ENCODE measurements at regions not wholly inside any gene's neighbourhood (a gene's known extent, or its start where the extent isn't known, plus 50 kb on each side); places are given as distances from the start of the nearest gene placed in this dataset.

GRCh38 chr13:65727070-65727469 is 1503.1 kb downstream of the PCDH9 start:
- Histone ChIP-seq H3K9me3 (replicated peaks; ENCODE audit: control insufficient read depth, insufficient read depth, low read length) (no peaks in the 10 kb centered on the region), H3K9me1 (replicated peaks; ENCODE audit: control insufficient read depth, extremely low read depth, insufficient read depth, low read length) (no peaks in the 10 kb centered on the region), H3K4me3 (replicated peaks in 1 of 3; ENCODE audit: insufficient read depth in 1 of 3, low read depth in 1 of 3, low read length in 3 of 3) (no peak overlapping the region), H4K20me1 (replicated peaks; ENCODE audit: control insufficient read depth, extremely low read depth, insufficient read depth, low read length) (no peaks in the 10 kb centered on the region), H2AFZ (ENCODE audit: low read depth, low read length) (no peak overlapping the region), H3K4me1 (ENCODE audit: control insufficient read depth, extremely low read depth, insufficient read depth, low read length) (no peaks in the 10 kb centered on the region), H3K4me2 (ENCODE audit: insufficient read depth, low read length) (no peak overlapping the region), H3K27ac (ENCODE audit: insufficient read depth, low read depth, low read length) (no peak overlapping the region), H3K27me3 (ENCODE audit: control insufficient read depth in 2 of 2, insufficient read depth in 2 of 2, low read length in 2 of 2) (no peaks in the 10 kb centered on the region), H3K79me2 (ENCODE audit: control insufficient read depth, insufficient read depth, low read length) (no peaks in the 10 kb centered on the region), H3K36me3 (ENCODE audit: control insufficient read depth in 2 of 2, extremely low read depth in 1 of 2, insufficient read depth in 2 of 2, low read length in 2 of 2) (no peaks in the 10 kb centered on the region), H3K9ac (replicated peaks; ENCODE audit: extremely low read depth, insufficient read depth, low read length) (no peak overlapping the region)
- FAIRE-seq (no peak), DNase-seq (ENCODE audit: low read depth, low spot score) (no peak)
- TF ChIP-seq FOS (IDR thresholded peaks at IDR 0.05; ENCODE audit: borderline replicate concordance, insufficient read depth, low read length) (no peak), MYC (IDR thresholded peaks at IDR 0.05; ENCODE audit: low read depth, low read length) (no peak), MAX (IDR thresholded peaks at IDR 0.05; ENCODE audit: insufficient read depth, insufficient read length) (no peak), GATA2 (IDR thresholded peaks at IDR 0.05; ENCODE audit: insufficient read depth, insufficient read length, low read depth, low read length) (no peak), CTCF (IDR thresholded peaks at IDR 0.05; ENCODE audit: extremely low read depth in 1 of 2, insufficient read depth in 1 of 2, low read depth in 1 of 2, low read length in 2 of 2) (no peak), EZH2 (IDR thresholded peaks at IDR 0.05; ENCODE audit: borderline replicate concordance, low read depth, low read length, severe bottlenecking) (no peak), POLR2A (IDR thresholded peaks at IDR 0.05; ENCODE audit: low read depth, low read length) (no peak), POLR2AphosphoS5 (IDR thresholded peaks at IDR 0.05; ENCODE audit: insufficient read depth, low read depth, low read length) (no peak), JUN (IDR thresholded peaks at IDR 0.05; ENCODE audit: borderline replicate concordance, insufficient read depth, insufficient read length, low read depth) (no peak)
- intact Hi-C loops (cut with micrococcal nuclease), result no loop called here
- BruUV-seq (replicated peaks), result no TSS peak
- CTCF ChIA-PET, result no interaction called here
- POLR2A ChIA-PET, result no interaction called here
- dilution Hi-C loops (cut with MboI; ENCODE audit: extremely low pct_ligation_motif_present, low sequenced_read_pairs), result no loop called here

Measured in endothelial cell of umbilical vein (primary cell).